Liver (tissue), 8 donors: ENCODE measurements at regions not wholly inside any gene's neighbourhood (a gene's known extent, or its start where the extent isn't known, plus 50 kb on each side); places are given as distances from the start of the nearest gene placed in this dataset.

Experiments
- DNase-seq: peaks from one replicate; pipeline ENCODE4 v3.0.0-alpha.2; 2017; ENCODE audit warnings: low spot score
- H3K27ac ChIP-seq, 2 donors: one replicate each; pipeline ENCODE4 v1.7.0; 2013; ENCODE audit warnings: inconsistent platforms in 2 of 2, low read length in 2 of 2, control low read depth in 1 of 2, low read depth in 1 of 2, mild to moderate bottlenecking in 1 of 2
- H3K27me3 ChIP-seq, 4 donors: one replicate each; pipeline versions ENCODE4 v1.6.1 to v1.7.0; 2013; ENCODE audit warnings: low read length in 3 of 4, inconsistent platforms in 1 of 4, mild to moderate bottlenecking in 1 of 4, moderate library complexity in 1 of 4; ENCODE audit not compliant: control insufficient read depth in 4 of 4, insufficient read depth in 4 of 4
- H3K36me3 ChIP-seq, 4 donors: one replicate each; pipeline versions ENCODE4 v1.6.1 to v1.7.0; 2013; ENCODE audit warnings: low read length in 3 of 4, mild to moderate bottlenecking in 3 of 4, low read depth in 1 of 4, moderate library complexity in 1 of 4; ENCODE audit not compliant: control insufficient read depth in 4 of 4, insufficient read depth in 3 of 4
- H3K4me1 ChIP-seq, 4 donors: one replicate each; pipeline versions ENCODE4 v1.6.1 to v1.7.0; 2013; ENCODE audit warnings: low read length in 3 of 4, mild to moderate bottlenecking in 3 of 4, moderate library complexity in 1 of 4; ENCODE audit not compliant: control insufficient read depth in 4 of 4, insufficient read depth in 4 of 4
- H3K4me3 ChIP-seq, 3 donors: one replicate each; pipeline versions ENCODE4 v1.6.1 to v1.7.0; 2013; ENCODE audit warnings: low read length in 3 of 3, control low read depth in 1 of 3, low read depth in 1 of 3, mild to moderate bottlenecking in 1 of 3
- H3K9ac ChIP-seq, 2 donors: one replicate each; pipeline ENCODE4 v1.7.0; 2013; ENCODE audit warnings: low read length in 2 of 2, mild to moderate bottlenecking in 2 of 2, moderate library complexity in 2 of 2, control low read depth in 1 of 2, low read depth in 1 of 2
- H3K9me3 ChIP-seq, 4 donors: one replicate each; pipeline versions ENCODE4 v1.6.1 to v1.7.0; 2013; ENCODE audit warnings: low read length in 3 of 4; ENCODE audit not compliant: control insufficient read depth in 4 of 4
- ATF3 ChIP-seq: IDR thresholded peaks from 2 replicates; pipeline ENCODE4 v1.6.1; 2016; ENCODE audit warnings: antibody characterized with exemption
- CTCF ChIP-seq: fragments of 150-350 bp; IDR thresholded peaks from 2 replicates; pipeline ENCODE4 v1.5.1; 2017; ENCODE audit warnings: improper control_type of control experiment, low read depth, low read length; ENCODE audit not compliant: missing input control
- EGR1 ChIP-seq, 2 donors: IDR thresholded peaks; 2 replicates each; pipeline ENCODE4 v1.6.1; 2016 to 2018; ENCODE audit warnings: antibody characterized with exemption in 2 of 2, low read depth in 2 of 2
- FOXA1 ChIP-seq: IDR thresholded peaks from 2 replicates; pipeline ENCODE4 v1.6.1; 2016; ENCODE audit warnings: antibody characterized with exemption
- FOXA2 ChIP-seq: IDR thresholded peaks from 2 replicates; pipeline ENCODE4 v1.6.1; 2016; ENCODE audit warnings: antibody characterized with exemption
- GABPA ChIP-seq, 2 donors: IDR thresholded peaks in 1 of 2; conservative IDR thresholded peaks in 1 of 2; 2 replicates each; pipeline ENCODE4 v1.6.1; 2016; ENCODE audit warnings: antibody characterized with exemption in 2 of 2, mild to moderate bottlenecking in 1 of 2, moderate library complexity in 1 of 2
- HNF4A ChIP-seq, 2 donors: conservative IDR thresholded peaks; 2 replicates each; pipeline ENCODE4 v1.6.1; 2016; ENCODE audit warnings: antibody characterized with exemption in 2 of 2, mild to moderate bottlenecking in 2 of 2
- HNF4G ChIP-seq: IDR thresholded peaks from 2 replicates; pipeline ENCODE4 v1.6.1; 2016; ENCODE audit warnings: antibody characterized with exemption
- JUND ChIP-seq, 2 donors: IDR thresholded peaks; 2 replicates each; pipeline ENCODE4 v1.6.1; 2016; ENCODE audit warnings: antibody characterized with exemption in 2 of 2
- MAX ChIP-seq: IDR thresholded peaks from 2 replicates; pipeline ENCODE4 v1.6.1; 2016; ENCODE audit warnings: antibody characterized with exemption
- NR2F2 ChIP-seq: IDR thresholded peaks from 2 replicates; pipeline ENCODE4 v1.6.1; 2016; ENCODE audit warnings: antibody characterized with exemption
- RAD21 ChIP-seq, 2 donors: IDR thresholded peaks; 2 replicates each; pipeline ENCODE4 v1.6.1; 2016; ENCODE audit warnings: antibody characterized with exemption in 2 of 2, mild to moderate bottlenecking in 2 of 2
- REST ChIP-seq: IDR thresholded peaks from 2 replicates; pipeline ENCODE4 v1.6.1; 2016; ENCODE audit warnings: antibody characterized with exemption, mild to moderate bottlenecking
- RXRA ChIP-seq, 2 donors: IDR thresholded peaks; 2 replicates each; pipeline ENCODE4 v1.6.1; 2017 to 2018; ENCODE audit warnings: antibody characterized with exemption in 2 of 2, mild to moderate bottlenecking in 1 of 2
- SP1 ChIP-seq: IDR thresholded peaks from 2 replicates; pipeline ENCODE4 v1.6.1; 2018; ENCODE audit warnings: antibody characterized with exemption, mild to moderate bottlenecking
- TAF1 ChIP-seq: conservative IDR thresholded peaks from 2 replicates; pipeline ENCODE4 v1.6.1; 2016; ENCODE audit warnings: antibody characterized with exemption, mild to moderate bottlenecking
- YY1 ChIP-seq: IDR thresholded peaks from 2 replicates; pipeline ENCODE4 v1.6.1; 2016; ENCODE audit warnings: antibody characterized with exemption, mild to moderate bottlenecking
- ZBTB33 ChIP-seq: IDR thresholded peaks from 2 replicates; pipeline ENCODE4 v1.6.1; 2016; ENCODE audit warnings: antibody characterized with exemption
- WGBS: extraction: QIAGEN DNeasy Blood & Tissue Kit; methylation state at CpG from one replicate; pipeline ENCODE4 v1.1.7; 2013; 5-methylcytosine and 5-hydroxymethylcytosine counted together
- donor health status: healthy.
- donor health status: healthy.
- donor health status: healthy.
- donor health status: healthy.
- donor health status: healthy.

- H3K4me3 ChIP-seq, result no peak overlapping the region
- peaks cover 0 to 10% (median 2%) of the 10 kb centered on the region in 4 donors for H3K27me3 ChIP-seq
- 66% methylated on average over 4 of the region's 4 CpGs for WGBS
Observed at GRCh38 chr17:74018115-74018514, 185.4 kb upstream of the RPL38 start.

GRCh38 chr17:74019271-74019670, 184.2 kb upstream of the RPL38 start:
- 70% methylated on average over 6 of the region's 6 CpGs for WGBS
- H3K36me3 ChIP-seq, result no peaks in the 10 kb centered on the region
- TF ChIP-seq HNF4G (no peak), SP1 (no peak), FOXA2 (no peak), ZBTB33 (no peak), JUND (IDR thresholded peaks at IDR 0.05) (no peak), FOXA1 (no peak), RAD21 (IDR thresholded peaks at IDR 0.05) (no peak), CTCF (no peak), RXRA (IDR thresholded peaks at IDR 0.05) (no peak), ATF3 (no peak), MAX (no peak), GABPA (IDR thresholded peaks at IDR 0.05 in 1 of 2, conservative IDR thresholded peaks at IDR 0.05 in 1 of 2) (no peak), TAF1 (no peak), NR2F2 (no peak), YY1 (no peak), HNF4A (conservative IDR thresholded peaks at IDR 0.05) (no peak)

More at GRCh38 chr17:74018115-74018514, 185.4 kb upstream of the RPL38 start:
- peaks cover 3 to 7% (median 6%) of the 10 kb centered on the region in 4 donors for H3K9me3 ChIP-seq
- no peaks in the 10 kb centered on the region for H3K36me3 ChIP-seq
- H3K9ac ChIP-seq, result no peak overlapping the region
- no peak overlapping the region for H3K27ac ChIP-seq
- no peaks in the 10 kb centered on the region for H3K4me1 ChIP-seq
- TF ChIP-seq MAX (no peak), EGR1 (IDR thresholded peaks at IDR 0.05; ENCODE audit: low read depth in 2 of 2) (no peak), NR2F2 (no peak), GABPA (IDR thresholded peaks at IDR 0.05 in 1 of 2, conservative IDR thresholded peaks at IDR 0.05 in 1 of 2) (no peak), SP1 (no peak), JUND (IDR thresholded peaks at IDR 0.05) (no peak), REST (no peak)
- no peak for DNase-seq

More at GRCh38 chr17:74019271-74019670, 184.2 kb upstream of the RPL38 start:
- no peak for DNase-seq
- peaks cover 0 to 6% (median 2%) of the 10 kb centered on the region in 4 donors for H3K27me3 ChIP-seq
- H3K27ac ChIP-seq, result no peak overlapping the region
- no peak overlapping the region for H3K9ac ChIP-seq
- H3K4me3 ChIP-seq, result no peak overlapping the region
- H3K4me1 ChIP-seq, result no peaks in the 10 kb centered on the region
- H3K9me3 ChIP-seq, result peaks cover 3 to 7% (median 6%) of the 10 kb centered on the region in 4 donors
